Thyroid gland (tissue), 4 donors: ENCODE measurements at regions not wholly inside any gene's neighbourhood (a gene's known extent, or its start where the extent isn't known, plus 50 kb on each side); places are given as distances from the start of the nearest gene placed in this dataset.

ENCODE experiments used
- CTCF ChIP-seq, 6 experiments: fragments of 200-600 bp in 3 of 6; fragments of 450-650 bp in 3 of 6; sonication (generic) in 3 of 6; IDR thresholded peaks; one replicate each; pipeline ENCODE4 v1.5.1; 2016 to 2019; ENCODE audit warnings: antibody characterized with exemption in 6 of 6, mild to moderate bottlenecking in 2 of 6, inconsistent platforms in 1 of 6, moderate library complexity in 1 of 6
- POLR2A ChIP-seq, 2 donors: fragments of 450-650 bp; IDR thresholded peaks; one replicate each; pipeline ENCODE4 v1.6.1; 2017; ENCODE audit warnings: antibody characterized with exemption in 2 of 2, mild to moderate bottlenecking in 2 of 2, moderate library complexity in 1 of 2

- TF ChIP-seq CTCF (IDR thresholded peaks at IDR 0.05): no peak
- TF ChIP-seq POLR2A (IDR thresholded peaks at IDR 0.05): no peak
Measured at GRCh38 chr7:35869810-35870209, 69.0 kb downstream of the SEPTIN7 start.
